ENCODE measurements at regions not wholly inside any gene's neighbourhood (a gene's known extent, or its start where the extent isn't known, plus 50 kb on each side); places are given as distances from the start of the nearest gene placed in this dataset.

GRCh38 chr21:27688773-27689172, 721.9 kb upstream of the ADAMTS5 start:
- no peaks in the 10 kb centered on the region for H3K9me3 ChIP-seq

GRCh38 chr21:27683292-27683691, 716.4 kb upstream of the ADAMTS5 start:
- H3K4me1 ChIP-seq, result no peaks in the 10 kb centered on the region
- no peak for TF ChIP-seq EP300 (IDR thresholded peaks at IDR 0.05)
- no peak for TF ChIP-seq CTCF (IDR thresholded peaks at IDR 0.05)
- TF ChIP-seq POLR2AphosphoS5 (IDR thresholded peaks at IDR 0.05), result no peak
- TF ChIP-seq POLR2A (IDR thresholded peaks at IDR 0.05), result no peak
- no peak overlapping the region for H3K27ac ChIP-seq
- 61% methylated on average over 2 of the region's 2 CpGs for WGBS
- no peak for DNase-seq (ENCODE audit: low spot score in 2 of 2)
- H3K4me3 ChIP-seq, result no peak overlapping the region
- H3K36me3 ChIP-seq, result no peaks in the 10 kb centered on the region
- H3K27me3 ChIP-seq, result no peaks in the 10 kb centered on the region
- no peaks in the 10 kb centered on the region for H3K9me3 ChIP-seq

More at GRCh38 chr21:27688773-27689172, 721.9 kb upstream of the ADAMTS5 start:
- TF ChIP-seq CTCF (IDR thresholded peaks at IDR 0.05) (no peak), POLR2AphosphoS5 (IDR thresholded peaks at IDR 0.05) (no peak), POLR2A (IDR thresholded peaks at IDR 0.05) (no peak), EP300 (IDR thresholded peaks at IDR 0.05) (no peak)
- H3K4me3 ChIP-seq, result no peak overlapping the region
- DNase-seq (ENCODE audit: low spot score in 2 of 2), result no peak
- H3K4me1 ChIP-seq, result peaks cover 3% of the 10 kb centered on the region
- H3K36me3 ChIP-seq, result no peaks in the 10 kb centered on the region
- no peaks in the 10 kb centered on the region for H3K27me3 ChIP-seq
- H3K27ac ChIP-seq, result no peak overlapping the region

- TF ChIP-seq POLR2A (IDR thresholded peaks at IDR 0.05), result no peak
- TF ChIP-seq CTCF (IDR thresholded peaks at IDR 0.05), result no peak
- no peak for DNase-seq (ENCODE audit: low spot score in 2 of 2)
- 39% methylated on average over 2 of the region's 2 CpGs for WGBS
- H3K9me3 ChIP-seq, result no peaks in the 10 kb centered on the region
- no peaks in the 10 kb centered on the region for H3K4me1 ChIP-seq
- no peaks in the 10 kb centered on the region for H3K27me3 ChIP-seq
- H3K4me3 ChIP-seq, result no peak overlapping the region
- no peaks in the 10 kb centered on the region for H3K36me3 ChIP-seq
- no peak overlapping the region for H3K27ac ChIP-seq
Measured at GRCh38 chr21:27681841-27682240, 715.0 kb upstream of the ADAMTS5 start.

GRCh38 chr21:27681038-27681437, 714.1 kb upstream of the ADAMTS5 start:
- Histone ChIP-seq H3K27me3 (no peaks in the 10 kb centered on the region), H3K4me3 (no peak overlapping the region), H3K4me1 (no peaks in the 10 kb centered on the region), H3K36me3 (no peaks in the 10 kb centered on the region), H3K27ac (no peak overlapping the region), H3K9me3 (no peaks in the 10 kb centered on the region)
- no peak for TF ChIP-seq POLR2AphosphoS5 (IDR thresholded peaks at IDR 0.05)
- no peak for DNase-seq (ENCODE audit: low spot score in 2 of 2)

GRCh38 chr21:27680181-27680580, 713.3 kb upstream of the ADAMTS5 start:
- H3K36me3 ChIP-seq, result no peaks in the 10 kb centered on the region
- H3K27me3 ChIP-seq, result no peaks in the 10 kb centered on the region
- TF ChIP-seq CTCF (IDR thresholded peaks at IDR 0.05) (no peak), POLR2A (IDR thresholded peaks at IDR 0.05) (no peak), POLR2AphosphoS5 (IDR thresholded peaks at IDR 0.05) (no peak), EP300 (IDR thresholded peaks at IDR 0.05) (no peak)
- no peak overlapping the region for H3K27ac ChIP-seq
- DNase-seq (ENCODE audit: low spot score in 2 of 2), result no peak
- no peaks in the 10 kb centered on the region for H3K4me1 ChIP-seq
- H3K4me3 ChIP-seq, result no peak overlapping the region
- H3K9me3 ChIP-seq, result no peaks in the 10 kb centered on the region

- Histone ChIP-seq H3K9me3 (no peaks in the 10 kb centered on the region), H3K4me3 (no peak overlapping the region), H3K36me3 (no peaks in the 10 kb centered on the region), H3K27ac (no peak overlapping the region), H3K4me1 (no peaks in the 10 kb centered on the region), H3K27me3 (no peaks in the 10 kb centered on the region)
- no peak for DNase-seq (ENCODE audit: low spot score in 2 of 2)
- TF ChIP-seq POLR2AphosphoS5 (IDR thresholded peaks at IDR 0.05), result no peak
- no peak for TF ChIP-seq POLR2A (IDR thresholded peaks at IDR 0.05)
- no peak for TF ChIP-seq CTCF (IDR thresholded peaks at IDR 0.05)
- TF ChIP-seq EP300 (IDR thresholded peaks at IDR 0.05), result no peak
- 81% methylated on average over 2 of the region's 2 CpGs for WGBS
Measured at GRCh38 chr21:27678511-27678910, 711.6 kb upstream of the ADAMTS5 start.

All from suprapubic skin (tissue), 4 donors.